ENCODE measurements at regions not wholly inside any gene's neighbourhood (a gene's known extent, or its start where the extent isn't known, plus 50 kb on each side); places are given as distances from the start of the nearest gene placed in this dataset.

DNA sequence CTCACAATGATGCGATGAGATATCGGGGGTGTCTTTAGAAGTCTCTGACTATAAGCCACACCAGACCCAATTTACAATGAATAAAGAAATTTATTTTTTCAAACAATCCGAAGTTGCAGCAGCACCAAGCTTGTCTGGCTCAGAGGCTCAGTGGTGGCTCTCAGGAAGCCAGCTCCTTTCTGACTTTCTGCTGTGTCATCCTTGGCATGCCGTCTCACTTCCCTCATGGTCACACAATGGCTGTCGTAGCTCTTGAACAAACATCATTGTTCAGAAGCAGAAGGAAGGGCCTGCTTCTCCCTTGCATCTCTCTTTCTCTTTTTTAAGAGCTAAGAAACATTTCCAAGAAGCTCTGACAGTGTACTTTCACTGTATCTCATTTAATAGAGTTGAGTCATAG is 299.0 kb downstream of the DOK5 start:
- H3K36me3 ChIP-seq: no peaks in the 10 kb centered on the region
- no peak overlapping the region for H3K4me3 ChIP-seq
- H3K27ac ChIP-seq: no peak overlapping the region
- TF ChIP-seq, protein P1, sequence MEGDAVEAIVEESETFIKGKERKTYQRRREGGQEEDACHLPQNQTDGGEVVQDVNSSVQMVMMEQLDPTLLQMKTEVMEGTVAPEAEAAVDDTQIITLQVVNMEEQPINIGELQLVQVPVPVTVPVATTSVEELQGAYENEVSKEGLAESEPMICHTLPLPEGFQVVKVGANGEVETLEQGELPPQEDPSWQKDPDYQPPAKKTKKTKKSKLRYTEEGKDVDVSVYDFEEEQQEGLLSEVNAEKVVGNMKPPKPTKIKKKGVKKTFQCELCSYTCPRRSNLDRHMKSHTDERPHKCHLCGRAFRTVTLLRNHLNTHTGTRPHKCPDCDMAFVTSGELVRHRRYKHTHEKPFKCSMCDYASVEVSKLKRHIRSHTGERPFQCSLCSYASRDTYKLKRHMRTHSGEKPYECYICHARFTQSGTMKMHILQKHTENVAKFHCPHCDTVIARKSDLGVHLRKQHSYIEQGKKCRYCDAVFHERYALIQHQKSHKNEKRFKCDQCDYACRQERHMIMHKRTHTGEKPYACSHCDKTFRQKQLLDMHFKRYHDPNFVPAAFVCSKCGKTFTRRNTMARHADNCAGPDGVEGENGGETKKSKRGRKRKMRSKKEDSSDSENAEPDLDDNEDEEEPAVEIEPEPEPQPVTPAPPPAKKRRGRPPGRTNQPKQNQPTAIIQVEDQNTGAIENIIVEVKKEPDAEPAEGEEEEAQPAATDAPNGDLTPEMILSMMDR (IDR thresholded peaks at IDR 0.05): no peak
- DNase-seq (ENCODE audit: low spot score) (no peak), ATAC-seq (ENCODE audit: insufficient number of reproducible peaks, low FRiP score, low read depth) (no peak)
- no peaks in the 10 kb centered on the region for H3K4me1 ChIP-seq (ENCODE audit: control insufficient read depth in 1 of 2, low read depth in 2 of 2)
- no peaks in the 10 kb centered on the region for H3K9me3 ChIP-seq
- no peaks in the 10 kb centered on the region for H3K27me3 ChIP-seq (replicated peaks; ENCODE audit: insufficient read depth)

DNA sequence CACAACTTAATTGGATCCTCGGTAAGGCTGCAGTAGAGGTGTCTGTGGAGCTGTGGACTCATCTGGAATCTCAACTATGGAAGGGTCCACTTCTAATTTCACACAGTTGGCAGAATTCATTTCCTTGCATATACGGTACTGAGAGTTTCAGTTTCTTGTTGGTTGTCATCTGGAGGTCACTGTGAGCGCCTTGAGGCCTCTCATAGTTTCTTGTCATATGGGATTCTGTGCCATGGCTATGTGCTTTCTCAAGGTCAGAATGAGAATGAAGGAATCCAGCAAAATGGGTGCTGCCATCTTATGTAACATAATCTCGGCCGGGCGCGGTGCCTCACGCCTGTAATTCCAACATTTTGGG is 298.2 kb downstream of the DOK5 start:
- Histone ChIP-seq H3K27ac (no peak overlapping the region), H3K9me3 (no peaks in the 10 kb centered on the region), H3K27me3 (replicated peaks; ENCODE audit: insufficient read depth) (no peaks in the 10 kb centered on the region), H3K4me1 (ENCODE audit: control insufficient read depth in 1 of 2, low read depth in 2 of 2) (no peaks in the 10 kb centered on the region), H3K36me3 (no peaks in the 10 kb centered on the region), H3K4me3 (no peak overlapping the region)
- DNase-seq (ENCODE audit: low spot score) (no peak), ATAC-seq (ENCODE audit: insufficient number of reproducible peaks, low FRiP score, low read depth) (no peak)
- TF ChIP-seq, protein P1 (IDR thresholded peaks at IDR 0.05): no peak

DNA sequence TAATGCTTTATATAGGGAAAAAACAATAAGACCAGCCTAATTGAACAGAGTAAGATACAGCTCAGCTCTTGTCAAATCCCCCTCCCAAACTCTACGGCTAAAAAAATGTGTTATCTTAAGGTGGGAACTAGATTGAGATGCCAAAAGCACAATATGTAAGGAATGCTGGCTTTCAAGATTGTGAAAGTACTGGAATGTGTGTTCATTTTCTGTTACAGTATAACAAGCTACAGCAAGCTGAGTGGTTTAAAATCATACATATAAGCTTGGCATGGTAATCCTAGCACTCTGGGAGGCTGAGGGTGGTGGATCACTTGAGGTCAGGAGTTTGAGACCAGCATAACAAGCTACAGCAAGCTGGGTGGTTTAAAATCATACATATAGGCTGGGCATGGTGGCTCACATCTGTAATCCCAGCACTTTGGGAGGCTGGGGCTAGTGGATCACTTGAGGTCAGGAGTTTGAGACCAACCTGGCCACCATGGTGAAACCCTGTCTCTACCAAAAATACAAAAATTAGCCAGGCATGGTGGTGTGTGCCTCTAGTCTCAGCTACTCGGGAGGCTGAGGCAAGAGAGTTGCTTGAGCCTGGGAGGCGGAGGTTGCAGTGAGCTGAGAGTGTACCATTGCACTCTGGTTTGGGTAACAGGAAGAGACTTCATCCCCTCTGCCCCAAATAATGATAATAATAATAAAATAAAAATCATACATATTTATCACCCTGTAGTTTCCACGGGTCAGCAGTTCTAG is 297.7 kb downstream of the DOK5 start:
- ATAC-seq (ENCODE audit: insufficient number of reproducible peaks, low FRiP score, low read depth) (no peak), DNase-seq (ENCODE audit: low spot score) (no peak)

DNA sequence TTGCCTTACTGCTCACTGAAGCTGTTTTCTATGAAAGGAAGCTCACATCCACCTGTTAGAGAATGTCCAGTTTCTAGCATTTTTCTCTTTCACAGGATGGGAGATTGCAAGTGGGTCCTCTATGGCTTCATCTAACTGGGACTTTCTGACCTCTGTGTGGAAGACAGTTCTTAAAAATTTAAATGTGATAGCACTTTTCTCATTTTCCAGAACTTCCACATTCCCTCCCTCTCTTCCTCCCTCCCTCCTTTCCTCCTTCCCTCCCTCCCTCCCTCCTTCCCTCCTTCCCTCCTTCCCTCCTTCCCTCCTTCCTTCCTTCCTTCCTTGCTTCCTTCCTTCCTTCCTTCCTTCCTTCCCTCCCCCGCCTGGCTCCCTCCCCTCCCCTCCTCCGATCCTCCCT is 291.1 kb downstream of the DOK5 start:
- H3K36me3 ChIP-seq: no peaks in the 10 kb centered on the region
- no peaks in the 10 kb centered on the region for H3K4me1 ChIP-seq (ENCODE audit: control insufficient read depth in 1 of 2, low read depth in 2 of 2)
- ATAC-seq (ENCODE audit: insufficient number of reproducible peaks, low FRiP score, low read depth): no peak
- TF ChIP-seq, protein P1 (IDR thresholded peaks at IDR 0.05): no peak
- no peak overlapping the region for H3K4me3 ChIP-seq
- H3K27ac ChIP-seq: no peak overlapping the region
- H3K9me3 ChIP-seq: no peaks in the 10 kb centered on the region
- no peaks in the 10 kb centered on the region for H3K27me3 ChIP-seq (replicated peaks; ENCODE audit: insufficient read depth)
- no peak for DNase-seq (ENCODE audit: low spot score)

More for the DNA sequence above, 297.7 kb downstream of the DOK5 start:
- H3K4me1 ChIP-seq (ENCODE audit: control insufficient read depth in 1 of 2, low read depth in 2 of 2): no peaks in the 10 kb centered on the region
- H3K9me3 ChIP-seq: no peaks in the 10 kb centered on the region
- H3K27me3 ChIP-seq (replicated peaks; ENCODE audit: insufficient read depth): no peaks in the 10 kb centered on the region
- H3K27ac ChIP-seq: no peak overlapping the region
- H3K4me3 ChIP-seq: no peak overlapping the region
- H3K36me3 ChIP-seq: no peaks in the 10 kb centered on the region
- TF ChIP-seq, protein P1 (IDR thresholded peaks at IDR 0.05): no peak

DNA sequence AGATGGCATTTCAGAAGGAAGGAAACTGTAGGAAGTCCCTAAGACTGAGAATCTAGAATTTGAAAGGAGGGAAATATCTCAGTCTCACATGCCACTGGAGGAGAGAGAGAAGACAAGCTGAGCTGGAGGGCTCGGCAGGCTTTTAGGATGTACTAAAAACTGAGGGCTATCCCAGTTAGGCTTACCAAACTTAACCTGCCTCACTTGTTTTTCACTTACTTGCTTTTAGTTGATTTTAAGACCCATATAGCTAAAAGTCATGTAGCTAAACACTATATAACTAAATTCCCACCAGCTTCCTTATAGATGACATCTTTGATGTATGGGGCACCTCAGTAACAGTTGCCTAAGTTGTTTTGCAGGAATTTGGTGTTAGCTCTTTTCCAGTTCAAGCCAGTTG is 288.0 kb downstream of the DOK5 start:
- TF ChIP-seq, protein P1 (IDR thresholded peaks at IDR 0.05): no peak
- Histone ChIP-seq H3K27me3 (replicated peaks; ENCODE audit: insufficient read depth) (no peaks in the 10 kb centered on the region), H3K36me3 (no peaks in the 10 kb centered on the region), H3K9me3 (no peaks in the 10 kb centered on the region), H3K4me3 (no peak overlapping the region), H3K4me1 (ENCODE audit: control insufficient read depth in 1 of 2, low read depth in 2 of 2) (no peaks in the 10 kb centered on the region), H3K27ac (no peak overlapping the region)
- ATAC-seq (ENCODE audit: insufficient number of reproducible peaks, low FRiP score, low read depth) (no peak), DNase-seq (ENCODE audit: low spot score) (no peak)
